MM.1S (cell line): ENCODE measurements at regions not wholly inside any gene's neighbourhood (a gene's known extent, or its start where the extent isn't known, plus 50 kb on each side); places are given as distances from the start of the nearest gene placed in this dataset.
"Not testable (repeated sequence)": the region's sequence is repeated elsewhere in the genome, so short reads cannot be mapped to it uniquely, and the experiment has no call there.

Experiments used
- DNase-seq: peaks from one replicate; pipeline ENCODE4 v3.0.0-alpha.2; 2015
- H2AFZ ChIP-seq: fragments of 300-600 bp; sonication (generic); 2 replicates; pipeline ENCODE4 v1.6.0; 2016; ENCODE audit warnings: antibody characterized with exemption, low read length
- H3F3A ChIP-seq: fragments of 300-600 bp; sonication (generic); 2 replicates; pipeline ENCODE4 v1.6.1; 2016; ENCODE audit warnings: mild to moderate bottlenecking, antibody characterized with exemption, low read length, moderate library complexity, mixed read lengths; ENCODE audit not compliant: insufficient read depth
- H3K27ac ChIP-seq: fragments of 300-600 bp; sonication (generic); 2 replicates; pipeline ENCODE4 v1.5.1; 2016; ENCODE audit warnings: mild to moderate bottlenecking, low read length
- H3K27me3 ChIP-seq: fragments of 300-600 bp; sonication (generic); replicated peaks from 2 replicates; pipeline ENCODE4 v1.6.0; 2016; ENCODE audit warnings: low read length; ENCODE audit not compliant: insufficient read depth
- H3K36me3 ChIP-seq: fragments of 300-600 bp; sonication (generic); replicated peaks from 2 replicates; pipeline ENCODE4 v1.6.1; 2016; ENCODE audit warnings: mild to moderate bottlenecking, low read length, mixed read lengths; ENCODE audit not compliant: insufficient read depth
- H3K4me1 ChIP-seq: fragments of 300-600 bp; sonication (generic); 2 replicates; pipeline ENCODE4 v1.6.1; 2016; ENCODE audit warnings: low read length, mixed read lengths
- H3K4me2 ChIP-seq: fragments of 300-600 bp; sonication (generic); 2 replicates; pipeline ENCODE4 v1.6.0; 2016; ENCODE audit warnings: low read depth, low read length
- H3K4me3 ChIP-seq: fragments of 300-600 bp; sonication (generic); 2 replicates; pipeline ENCODE4 v1.5.1; 2016; ENCODE audit warnings: low read length, mixed read lengths
- H3K79me2 ChIP-seq: fragments of 300-600 bp; sonication (generic); 2 replicates; pipeline ENCODE4 v1.6.1; 2016; ENCODE audit warnings: mixed run types, low read length, mixed read lengths
- H3K9ac ChIP-seq: fragments of 300-600 bp; sonication (generic); 2 replicates; pipeline ENCODE4 v1.6.1; 2016; ENCODE audit warnings: low read length, mixed read lengths
- H3K9me2 ChIP-seq: fragments of 300-600 bp; sonication (generic); replicated peaks from 2 replicates; pipeline ENCODE4 v1.6.1; 2016; ENCODE audit warnings: mild to moderate bottlenecking, low read length, mixed read lengths; ENCODE audit not compliant: insufficient read depth
- H3K9me3 ChIP-seq: fragments of 300-600 bp; sonication (generic); replicated peaks from 2 replicates; pipeline ENCODE4 v1.6.1; 2016; ENCODE audit warnings: mild to moderate bottlenecking, low read length, mixed read lengths; ENCODE audit not compliant: insufficient read depth
- H4K20me1 ChIP-seq: fragments of 300-600 bp; sonication (generic); 2 replicates; pipeline ENCODE4 v1.6.1; 2016; ENCODE audit warnings: mild to moderate bottlenecking, low read length, moderate library complexity, mixed read lengths; ENCODE audit not compliant: insufficient read depth

DNA sequence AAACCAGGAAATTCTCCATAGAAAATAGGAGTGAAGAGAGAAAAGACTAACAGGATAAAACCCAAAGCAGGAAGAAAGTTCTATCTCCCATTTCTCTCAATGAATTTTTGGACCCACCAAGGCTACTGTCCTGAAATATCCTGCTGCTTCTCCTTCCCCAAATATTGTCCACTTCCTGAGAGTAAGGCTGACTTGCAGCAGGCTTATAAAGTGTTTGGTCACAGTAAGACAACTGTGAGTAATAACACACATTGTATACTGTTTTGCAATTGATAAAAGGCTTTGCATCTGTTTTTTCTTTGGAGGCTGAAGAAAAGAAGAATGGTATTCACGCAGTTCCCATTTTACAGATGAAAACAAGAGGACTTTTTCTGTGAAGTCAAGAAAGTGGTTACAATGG is 52.8 kb downstream of the FOXD4L6 start:
- not testable (repeated sequence) for DNase-seq, H3K4me2 ChIP-seq, H3K9me2 ChIP-seq, H3K27me3 ChIP-seq, H4K20me1 ChIP-seq, H3F3A ChIP-seq, H3K9me3 ChIP-seq, H2AFZ ChIP-seq, H3K79me2 ChIP-seq, H3K27ac ChIP-seq, H3K9ac ChIP-seq, H3K4me3 ChIP-seq, H3K4me1 ChIP-seq, H3K36me3 ChIP-seq

DNA sequence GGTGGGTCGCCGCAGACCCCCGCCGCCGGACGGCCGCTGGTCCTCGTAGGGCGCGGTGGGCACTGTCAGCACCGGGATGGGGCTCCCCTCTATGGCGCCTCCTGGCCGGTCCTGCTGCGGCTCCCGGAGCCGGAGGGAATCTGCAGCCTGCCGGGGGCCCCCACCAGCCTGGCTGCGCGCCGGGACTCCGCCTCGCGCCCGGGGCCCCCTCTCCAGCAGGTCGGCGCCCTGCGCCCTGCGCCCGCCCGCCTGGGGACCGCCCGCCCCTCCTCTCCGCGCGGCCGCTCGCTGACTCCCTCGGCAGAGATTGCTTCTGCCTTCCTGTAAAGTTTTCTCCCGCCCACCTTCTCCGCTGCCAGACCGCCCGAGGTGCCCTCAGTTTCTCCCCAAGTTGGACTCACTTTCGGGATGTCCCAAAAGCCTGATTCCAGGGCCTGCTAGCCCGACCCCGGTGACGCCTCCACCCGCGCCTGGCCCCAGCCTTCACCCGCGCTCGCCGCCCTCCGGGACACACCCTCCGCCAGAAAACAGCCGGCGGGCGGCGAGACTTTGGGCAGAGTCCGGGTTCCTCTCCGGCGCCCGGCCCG is 54.0 kb downstream of the FOXD4L6 start:
- not testable (repeated sequence) for H3K27me3 ChIP-seq, H3K4me1 ChIP-seq, H3K79me2 ChIP-seq, H3K9me3 ChIP-seq, H3K27ac ChIP-seq, H3F3A ChIP-seq, H3K36me3 ChIP-seq, H3K9me2 ChIP-seq, H4K20me1 ChIP-seq
- peak; percentile 9 for DNase-seq
- H3K9ac ChIP-seq, result peak overlapping the region; percentile 29; the same call in 1 of the 2 replicates
- H3K4me2 ChIP-seq, result peak overlapping the region; percentile 66; the same call in 1 of the 2 replicates
- peak overlapping the region; percentile 81 for H2AFZ ChIP-seq
- peak overlapping the region; percentile 74 for H3K4me3 ChIP-seq

DNA sequence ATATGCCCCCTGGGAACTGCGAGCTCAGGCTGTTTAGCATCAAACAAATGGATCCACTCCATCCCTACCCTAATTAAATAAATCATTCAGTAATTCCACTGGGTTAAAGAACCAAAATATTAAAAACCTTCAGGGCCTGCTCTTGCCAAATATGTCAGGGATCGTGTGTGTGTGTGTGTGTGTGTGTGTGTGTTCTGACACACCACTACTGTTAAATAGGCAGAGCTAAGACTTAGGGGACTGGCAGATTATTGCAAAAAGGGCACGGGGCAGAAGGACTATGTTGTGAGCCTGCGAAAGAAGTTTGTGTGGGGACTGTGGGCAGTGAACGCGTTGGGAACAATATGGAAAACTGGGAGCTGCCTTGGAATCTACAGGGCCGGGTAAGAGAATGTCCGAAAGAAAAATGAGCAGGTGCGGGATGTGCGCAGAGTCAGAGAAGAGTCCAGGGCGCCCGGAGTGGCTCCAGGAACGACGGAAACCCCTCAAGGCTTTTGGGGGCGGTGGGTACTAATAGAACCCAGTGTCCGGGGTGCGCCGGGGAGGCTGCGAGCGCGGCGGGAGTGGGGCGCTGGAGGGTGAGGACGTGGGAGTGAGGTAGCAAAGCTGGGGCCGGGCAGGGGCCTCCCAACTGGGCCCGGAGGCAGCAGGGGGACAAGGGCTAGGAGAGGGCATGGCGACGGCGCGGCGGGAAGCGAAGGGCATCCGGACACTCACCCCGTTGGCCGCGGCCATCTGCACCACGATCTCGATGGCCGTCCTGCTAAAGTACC is 54.8 kb downstream of the FOXD4L6 start:
- not testable (repeated sequence) for H3K36me3 ChIP-seq, H3K9me3 ChIP-seq, H3K79me2 ChIP-seq, H3K27me3 ChIP-seq, H4K20me1 ChIP-seq, H3K27ac ChIP-seq, DNase-seq, H3K4me3 ChIP-seq, H3F3A ChIP-seq, H2AFZ ChIP-seq, H3K4me1 ChIP-seq, H3K9ac ChIP-seq, H3K9me2 ChIP-seq
- H3K4me2 ChIP-seq, result peak overlapping the region; percentile 66; the same call in 1 of the 2 replicates

DNA sequence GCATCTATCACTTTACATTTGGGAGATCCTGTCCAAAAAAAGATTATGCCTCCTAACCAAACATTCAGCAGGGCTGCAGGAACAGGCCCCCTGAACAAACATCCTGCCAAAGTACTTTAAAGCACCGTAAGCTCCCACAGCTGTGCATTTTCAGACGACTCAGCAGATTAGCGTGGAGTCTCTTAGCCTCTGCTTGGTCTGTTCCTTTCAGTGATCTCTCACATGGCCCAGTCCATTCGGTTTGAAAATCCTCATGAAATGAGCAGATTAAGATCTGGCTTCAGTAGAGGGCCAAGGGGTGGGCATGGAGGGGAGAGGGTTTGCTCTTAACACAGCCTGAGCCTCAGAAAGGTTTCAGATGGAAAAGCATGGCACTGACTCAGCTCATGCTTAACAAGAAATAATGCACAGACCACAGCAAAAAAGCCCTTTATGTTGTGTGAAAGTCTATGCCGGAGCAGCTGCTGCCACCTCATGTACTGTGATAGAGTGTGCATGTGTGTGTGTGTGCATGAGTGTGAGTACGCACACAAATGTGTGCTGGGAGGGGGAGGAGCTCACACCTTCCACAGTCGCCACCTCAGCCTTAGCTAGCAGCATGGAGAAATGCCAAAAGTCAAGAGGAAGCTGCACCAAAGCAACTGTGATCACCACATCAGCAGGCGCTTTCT is 64.2 kb downstream of the FOXD4L6 start:
- H3F3A ChIP-seq, H3K9ac ChIP-seq, H2AFZ ChIP-seq, H3K4me1 ChIP-seq, H4K20me1 ChIP-seq, H3K9me3 ChIP-seq, H3K79me2 ChIP-seq, H3K9me2 ChIP-seq, H3K36me3 ChIP-seq, H3K27me3 ChIP-seq, H3K4me3 ChIP-seq: not testable (repeated sequence)
- peak; percentile 68 for DNase-seq
- Histone ChIP-seq H3K4me2 (peak overlapping the region; percentile 70; the same call in 1 of the 2 replicates), H3K27ac (peak overlapping the region; percentile 47; the same call in 1 of the 2 replicates)

DNA sequence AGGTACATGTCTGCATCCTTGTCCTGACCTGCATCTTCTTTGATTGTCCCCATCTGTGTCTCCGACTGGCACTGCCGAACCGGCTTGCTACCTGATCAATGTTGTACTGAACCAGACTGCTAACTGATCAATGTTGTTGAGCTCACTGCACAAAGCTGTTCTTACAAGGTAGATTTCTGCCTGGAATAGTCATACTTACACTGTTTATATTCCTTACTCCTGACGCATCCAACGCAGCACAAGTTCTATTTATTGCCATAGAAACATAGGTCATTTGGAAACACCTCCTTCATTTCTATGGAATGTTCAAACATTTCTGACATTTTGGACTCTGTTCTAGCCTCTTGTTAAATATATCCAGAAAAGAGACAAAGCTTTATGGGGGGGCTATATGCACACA is 65.2 kb downstream of the FOXD4L6 start:
- not testable (repeated sequence) for H3K9me3 ChIP-seq, H3K4me3 ChIP-seq, H3K27me3 ChIP-seq, H3K4me2 ChIP-seq, H3K9ac ChIP-seq, H3K9me2 ChIP-seq, H3K4me1 ChIP-seq, H3F3A ChIP-seq, DNase-seq, H2AFZ ChIP-seq, H4K20me1 ChIP-seq, H3K79me2 ChIP-seq, H3K27ac ChIP-seq, H3K36me3 ChIP-seq

DNA sequence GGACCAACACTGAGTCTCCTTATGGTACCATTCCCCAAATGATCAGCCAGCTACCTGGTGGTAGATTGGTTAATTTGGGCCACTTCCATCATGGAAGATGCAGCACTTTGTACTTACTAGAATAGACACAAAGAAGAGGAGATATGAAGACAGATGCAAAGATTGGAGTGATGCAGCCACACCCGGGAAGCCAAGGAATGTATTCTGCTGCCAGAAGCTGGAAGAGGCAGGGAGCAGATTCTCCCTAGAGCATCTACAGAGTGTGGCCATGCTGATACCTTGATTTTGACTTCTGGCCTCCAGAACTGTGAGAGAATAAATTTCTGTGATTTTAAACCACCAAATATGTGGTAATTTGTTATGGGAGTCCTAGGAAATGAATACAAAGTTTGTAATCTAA is 68.9 kb downstream of the FOXD4L6 start:
- DNase-seq, H3K4me2 ChIP-seq, H3K4me1 ChIP-seq, H3K4me3 ChIP-seq, H3K9ac ChIP-seq, H3K79me2 ChIP-seq, H3K27ac ChIP-seq, H3K27me3 ChIP-seq, H3K36me3 ChIP-seq, H3F3A ChIP-seq, H4K20me1 ChIP-seq, H3K9me3 ChIP-seq, H2AFZ ChIP-seq, H3K9me2 ChIP-seq: not testable (repeated sequence)

DNA sequence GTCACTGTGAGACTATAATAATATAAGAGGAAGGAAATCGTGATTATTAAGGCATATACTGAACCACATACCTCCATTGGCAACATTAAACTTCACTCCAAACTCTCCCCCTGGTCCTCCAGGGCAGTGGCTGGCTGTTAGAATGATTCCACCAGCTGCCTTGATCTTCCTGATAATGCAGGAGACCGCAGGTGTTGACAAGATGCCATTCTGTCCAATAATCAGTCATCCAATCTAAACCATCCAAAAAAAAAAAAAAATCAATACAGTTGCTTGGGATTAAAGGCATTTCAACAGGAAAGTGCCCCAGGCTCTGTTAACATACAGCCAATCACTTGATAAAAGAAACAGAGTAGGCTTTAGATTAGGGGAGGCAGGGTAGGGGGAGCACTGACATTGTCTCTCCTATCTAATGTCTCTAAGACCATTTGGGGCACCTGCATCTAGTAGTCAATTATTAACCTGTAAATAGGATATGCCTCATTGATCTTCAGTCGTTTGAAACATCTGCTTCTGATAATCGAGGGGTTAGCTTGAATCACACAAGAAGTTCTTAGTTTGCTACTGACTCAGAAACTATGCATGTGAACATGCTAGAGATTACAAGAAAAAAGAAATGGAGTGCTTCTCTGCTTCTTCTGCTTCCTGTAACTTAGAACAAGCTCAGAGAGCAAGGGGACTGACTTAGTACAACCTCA is 74.7 kb downstream of the FOXD4L6 start:
- H3K36me3 ChIP-seq, H4K20me1 ChIP-seq, H3K4me2 ChIP-seq, H3K9ac ChIP-seq, H3K9me3 ChIP-seq, H3K27me3 ChIP-seq, H3K27ac ChIP-seq, H2AFZ ChIP-seq, H3K4me3 ChIP-seq, DNase-seq, H3F3A ChIP-seq, H3K79me2 ChIP-seq, H3K4me1 ChIP-seq, H3K9me2 ChIP-seq: not testable (repeated sequence)
